Brain pericyte (primary cell): ENCODE measurements at regions not wholly inside any gene's neighbourhood (a gene's known extent, or its start where the extent isn't known, plus 50 kb on each side); places are given as distances from the start of the nearest gene placed in this dataset.

Experiments
- DNase-seq: peaks from one replicate; pipeline ENCODE4 v3.0.0-alpha.2; 2012; ENCODE audit warnings: low read depth, low spot score

- no peak for DNase-seq
Measured at GRCh38 chr3:95899911-95900310, 914.5 kb upstream of the EPHA6 start.

- DNase-seq = no peak
Measured at GRCh38 chr3:95901948-95902347, 912.4 kb upstream of the EPHA6 start.

DNA sequence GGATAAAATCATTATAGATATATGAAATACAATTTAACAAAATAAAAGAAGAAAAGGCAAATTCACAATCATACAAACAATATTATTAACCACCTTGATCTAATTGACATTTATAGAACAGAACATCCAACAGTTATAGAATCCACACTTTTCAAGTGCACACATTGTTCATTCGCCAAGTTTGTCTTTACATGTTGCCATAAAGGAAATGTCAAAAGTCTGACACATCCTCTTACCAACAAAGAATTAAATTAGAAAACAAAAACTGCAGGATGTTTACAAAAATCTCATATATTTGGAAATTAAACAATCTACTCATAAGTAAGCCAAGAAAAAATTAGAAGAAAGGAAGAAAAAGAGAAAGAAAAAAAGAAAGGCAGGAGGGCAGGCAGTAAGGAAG is 909.2 kb upstream of the EPHA6 start:
- no peak for DNase-seq

- DNase-seq = no peak
Measured at GRCh38 chr3:95911767-95912166, 902.6 kb upstream of the EPHA6 start.

DNA sequence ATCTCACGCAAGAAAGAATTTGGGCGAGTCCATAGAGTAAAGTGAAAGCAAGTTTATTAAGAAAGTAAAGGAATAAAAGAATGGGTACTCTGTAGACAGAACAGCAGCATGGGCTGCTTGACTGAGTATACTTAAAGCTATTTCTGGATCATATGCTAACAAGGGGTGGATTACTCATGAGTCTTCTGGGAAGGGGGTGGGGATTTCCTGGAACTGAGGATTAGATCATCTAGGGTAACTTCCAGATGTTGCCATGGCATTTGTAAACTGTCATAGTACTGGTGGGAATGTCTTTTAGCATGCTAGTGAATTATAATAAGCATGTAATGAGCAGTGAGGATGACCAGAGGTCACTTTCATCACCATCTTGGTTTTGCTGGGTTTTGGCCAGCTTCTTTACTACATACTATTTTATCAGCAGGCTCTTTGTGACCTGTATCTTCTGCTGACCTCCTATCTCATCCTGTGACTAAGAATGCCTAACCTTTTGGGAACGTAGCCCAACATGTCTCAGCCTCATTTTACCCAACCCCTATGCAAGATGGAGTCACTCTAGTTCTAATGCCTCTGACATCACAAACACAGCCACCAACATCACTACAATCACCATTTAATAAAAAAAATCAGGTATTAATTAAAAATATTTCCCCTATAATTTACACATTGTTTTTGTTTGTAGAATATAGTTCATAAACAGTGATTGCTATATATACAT is 890.7 kb upstream of the EPHA6 start:
- DNase-seq = peak; percentile 76

- DNase-seq = no peak
Measured at GRCh38 chr3:95926904-95927501, 887.4 kb upstream of the EPHA6 start.

DNA sequence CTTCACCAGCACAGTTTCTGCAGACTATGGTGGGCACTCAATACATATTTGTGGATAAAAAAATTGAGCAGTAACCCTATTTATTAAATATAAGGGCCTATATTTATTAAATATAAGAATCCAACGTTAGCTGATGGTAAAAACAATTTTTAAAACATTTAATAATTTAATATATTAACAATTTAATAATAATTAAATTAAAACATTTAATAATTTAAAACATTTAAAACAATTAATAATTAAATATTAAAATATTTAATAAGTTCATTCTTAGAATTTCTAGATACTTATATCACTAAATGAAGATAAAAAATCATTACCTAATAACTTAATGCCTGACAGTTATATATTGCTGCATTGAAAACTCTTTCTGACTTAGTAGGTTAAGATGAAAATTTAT is 880.2 kb upstream of the EPHA6 start:
- no peak for DNase-seq

DNA sequence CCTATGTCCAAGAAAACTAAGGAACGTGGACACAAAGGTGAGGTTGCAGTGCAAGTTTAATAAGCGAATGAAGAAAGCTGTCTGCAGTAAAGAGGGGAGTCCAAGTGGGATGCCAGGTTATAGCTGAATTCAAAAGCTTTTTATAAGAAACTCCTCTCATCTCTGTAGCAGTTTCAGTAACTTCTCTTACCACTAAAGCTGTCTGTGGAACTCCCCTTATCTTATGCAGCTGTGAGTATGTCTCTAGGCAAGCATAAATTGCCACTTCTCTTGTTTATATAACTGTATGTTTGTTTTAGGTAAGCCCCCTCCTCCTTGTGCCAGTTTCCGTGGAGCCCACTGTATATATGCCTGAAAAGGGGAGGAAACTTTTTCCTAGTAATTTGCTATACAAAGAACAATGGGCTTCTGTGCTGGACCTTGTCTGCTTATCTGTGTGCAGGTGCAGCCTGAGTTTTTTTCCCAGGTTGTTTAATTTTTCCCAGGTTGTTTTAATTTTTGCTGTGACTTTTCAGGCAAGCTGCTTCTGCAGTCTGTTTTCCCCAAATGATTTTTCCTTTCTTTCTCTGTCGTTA is 875.1 kb upstream of the EPHA6 start:
- DNase-seq = no peak

DNA sequence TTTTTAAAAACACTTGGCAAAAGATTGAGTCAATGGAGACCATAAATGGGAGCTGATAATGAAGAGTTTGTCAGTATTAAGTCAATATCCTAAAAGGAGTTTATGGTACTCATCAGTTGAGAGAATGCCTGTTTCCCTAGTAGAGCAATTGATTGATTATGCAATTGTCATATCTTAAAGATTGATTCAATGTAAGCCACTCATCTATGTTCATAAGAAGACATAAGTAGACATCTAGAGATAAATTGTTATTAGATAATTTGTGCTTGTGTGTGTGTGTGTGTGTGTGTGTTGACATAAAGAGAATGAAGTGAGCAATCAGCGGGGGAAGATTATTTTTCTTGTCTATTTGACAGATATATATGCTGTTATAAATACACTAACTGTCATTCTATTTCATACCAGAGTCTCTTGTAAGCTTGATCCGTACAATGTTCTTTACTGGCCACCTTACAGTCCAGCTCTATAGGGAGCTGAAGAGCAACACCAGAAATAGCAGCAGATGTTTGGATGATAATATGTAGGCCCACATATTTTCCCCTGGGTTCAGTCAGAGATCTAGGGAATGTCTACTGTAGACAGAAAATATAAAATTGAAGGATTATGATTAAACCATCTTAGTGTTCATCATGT is 848.6 kb upstream of the EPHA6 start:
- DNase-seq = no peak

GRCh38 chr3:95971573-95971972 is 842.8 kb upstream of the EPHA6 start:
- no peak for DNase-seq

- no peak for DNase-seq
Measured at GRCh38 chr3:95994338-95994737, 820.1 kb upstream of the EPHA6 start.

DNA sequence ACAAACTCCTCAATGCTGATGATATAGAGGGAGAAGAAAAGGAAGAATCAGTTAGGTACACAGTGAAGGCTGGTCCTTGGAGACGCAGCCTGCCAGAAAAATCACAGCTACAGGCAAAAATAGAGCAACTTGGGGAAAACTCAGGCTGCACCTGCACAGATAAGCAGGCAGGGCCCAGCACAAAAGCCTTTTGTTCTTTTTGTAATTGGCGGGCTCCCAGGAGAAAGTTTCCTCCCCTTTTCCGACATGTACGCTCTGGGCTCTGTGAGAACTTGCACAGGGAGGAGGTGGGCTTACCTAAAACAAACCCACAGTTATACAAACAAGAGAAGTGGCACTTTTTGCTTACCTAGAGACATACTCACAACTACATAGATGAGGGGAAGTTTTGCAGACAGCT is 813.4 kb upstream of the EPHA6 start:
- DNase-seq = no peak

GRCh38 chr3:96007650-96008195 is 806.7 kb upstream of the EPHA6 start:
- no peak for DNase-seq

- no peak for DNase-seq
Measured at GRCh38 chr3:96012939-96013338, 801.5 kb upstream of the EPHA6 start.

DNA sequence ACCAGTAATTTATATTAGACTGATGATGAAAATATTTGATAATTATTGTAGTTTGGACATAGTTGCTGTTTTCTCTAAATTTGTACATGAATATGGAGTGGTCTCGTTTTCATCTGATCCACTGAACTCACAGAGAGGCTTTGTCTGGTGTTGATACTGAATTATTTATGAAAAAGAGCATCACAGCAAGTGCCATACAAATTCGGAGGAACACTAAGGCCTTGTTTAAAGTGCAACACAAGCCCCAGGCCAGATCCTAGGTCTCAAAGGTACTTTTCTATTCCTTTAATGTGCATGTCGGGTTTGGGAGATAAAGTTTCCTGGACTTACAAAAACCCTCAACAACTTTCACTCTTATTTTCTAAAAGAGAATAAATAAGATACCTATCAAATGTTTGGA is 796.8 kb upstream of the EPHA6 start:
- DNase-seq = no peak

- DNase-seq = no peak
Measured at GRCh38 chr3:96022676-96023075, 791.7 kb upstream of the EPHA6 start.

GRCh38 chr3:96027718-96028117 is 786.7 kb upstream of the EPHA6 start:
- DNase-seq = no peak

- no peak for DNase-seq
Measured at GRCh38 chr3:96039632-96040031, 774.8 kb upstream of the EPHA6 start.

GRCh38 chr3:96059301-96059700 is 755.1 kb upstream of the EPHA6 start:
- DNase-seq = no peak

- DNase-seq = no peak
Measured at GRCh38 chr3:96069065-96069464, 745.3 kb upstream of the EPHA6 start.

- DNase-seq = no peak
Measured at GRCh38 chr3:96070678-96071077, 743.7 kb upstream of the EPHA6 start.

DNA sequence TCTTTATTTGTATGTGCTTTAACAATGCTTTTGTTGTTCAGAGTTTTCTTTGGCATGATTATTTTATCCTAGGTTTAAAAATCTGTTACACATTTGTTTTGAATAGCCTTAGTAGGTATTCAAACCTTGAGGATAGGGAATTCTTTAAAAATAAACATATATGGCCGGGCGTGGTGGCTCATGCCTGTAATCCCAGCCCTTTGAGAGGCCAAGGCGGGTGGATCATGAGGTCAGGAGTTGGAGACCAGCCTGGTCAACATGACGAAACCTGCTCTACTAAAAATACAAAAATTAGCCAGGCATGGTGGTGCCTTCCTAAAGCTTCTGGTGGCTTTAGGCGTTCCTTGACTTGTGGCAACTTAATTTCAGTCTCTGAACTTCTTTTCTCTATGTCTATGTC is 743.3 kb upstream of the EPHA6 start:
- no peak for DNase-seq

DNA sequence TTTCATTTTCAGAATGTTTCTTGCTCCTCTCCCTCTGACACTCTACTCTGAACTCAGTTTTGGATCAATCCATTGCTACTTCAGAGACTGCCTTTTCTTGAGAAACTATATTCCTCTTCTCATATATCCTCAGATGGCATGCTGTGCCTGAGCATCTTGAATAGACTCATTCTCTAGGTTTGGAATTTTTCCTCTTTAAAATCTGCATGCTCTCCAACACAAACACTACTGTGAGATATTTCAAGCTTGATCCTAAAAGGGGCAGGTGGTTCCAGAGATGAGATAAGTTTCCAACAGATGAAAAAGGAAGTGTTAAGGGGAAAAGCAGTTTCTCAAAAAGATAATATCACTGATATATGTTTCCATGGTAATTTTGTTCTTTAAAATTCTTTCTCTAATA is 742.2 kb upstream of the EPHA6 start:
- DNase-seq = no peak
